ENCODE measurements at regions not wholly inside any gene's neighbourhood (a gene's known extent, or its start where the extent isn't known, plus 50 kb on each side); places are given as distances from the start of the nearest gene placed in this dataset.

DNA sequence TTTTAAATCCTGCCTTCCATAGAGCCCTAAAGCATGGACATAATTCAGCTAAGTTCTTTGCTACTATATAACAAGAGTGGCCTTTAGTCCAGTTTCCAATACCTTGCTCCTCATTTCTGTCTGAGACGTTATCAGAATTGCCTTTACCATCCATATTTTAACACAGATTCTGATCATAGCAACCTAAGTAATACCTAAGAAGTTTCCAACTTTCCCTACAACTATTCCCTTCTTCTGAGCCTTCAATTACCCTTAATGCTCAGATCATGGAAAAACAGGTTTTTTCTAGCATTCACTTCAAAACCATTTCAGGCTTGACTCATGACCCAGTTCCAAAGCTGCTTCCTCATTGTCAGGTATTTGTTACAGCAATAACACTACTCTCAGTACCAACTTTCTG, 367.1 kb downstream of the C6orf118 start:
- no peaks in the 10 kb centered on the region for H3K27me3 ChIP-seq (ENCODE audit: insufficient read depth, low read length)
- H3K79me2 ChIP-seq (ENCODE audit: insufficient read depth, low read length): no peaks in the 10 kb centered on the region
- no peaks in the 10 kb centered on the region for H3K9me2 ChIP-seq (ENCODE audit: insufficient read depth)
- CTCF ChIA-PET: no interaction called here
- H3K4me2 ChIP-seq (ENCODE audit: low read length): no peak overlapping the region
- POLR2A ChIA-PET: no interaction called here
- intact Hi-C loops (cut with micrococcal nuclease): no loop called here
- H2AFZ ChIP-seq (ENCODE audit: low read depth, low read length, poor library complexity, severe bottlenecking): no peak overlapping the region
- ATAC-seq (no peak), DNase-seq (ENCODE audit: low read depth, low spot score) (no peak)
- H3K36me3 ChIP-seq (ENCODE audit: control insufficient read depth in 1 of 2, insufficient read depth in 2 of 2, low read length in 2 of 2): no peaks in the 10 kb centered on the region
- peaks cover 3 to 18% of the 10 kb centered on the region in 2 experiments; a peak in 3 of 4 replicates for H3K9me3 ChIP-seq (ENCODE audit: control insufficient read depth in 1 of 2, insufficient read depth in 1 of 2, low read depth in 1 of 2, low read length in 2 of 2)
- H3K4me1 ChIP-seq (ENCODE audit: control insufficient read depth in 1 of 2, insufficient read depth in 2 of 2, low read length in 2 of 2): no peaks in the 10 kb centered on the region
- TF ChIP-seq ZFX (IDR thresholded peaks at IDR 0.05) (no peak), SRF (IDR thresholded peaks at IDR 0.05; ENCODE audit: low read depth) (no peak), ZBTB33 (IDR thresholded peaks at IDR 0.05; ENCODE audit: extremely low read depth, insufficient replicate concordance, low read length) (no peak), EGR1 (IDR thresholded peaks at IDR 0.05; ENCODE audit: low read depth) (no peak), RAD21 (IDR thresholded peaks at IDR 0.05; ENCODE audit: low read depth) (no peak), YY1 (IDR thresholded peaks at IDR 0.05; ENCODE audit: extremely low read depth, insufficient replicate concordance, low read depth, low read length) (no peak), JUND (IDR thresholded peaks at IDR 0.05) (no peak), SIN3A (IDR thresholded peaks at IDR 0.05; ENCODE audit: low read depth) (no peak), EZH2 (IDR thresholded peaks at IDR 0.05) (no peak), POLR2AphosphoS5 (IDR thresholded peaks at IDR 0.05; ENCODE audit: low read depth, low read length) (no peak), POLR2A (IDR thresholded peaks at IDR 0.05; ENCODE audit: borderline replicate concordance, extremely low read depth, insufficient read depth, insufficient read length) (no peak), ELF1 (IDR thresholded peaks at IDR 0.05; ENCODE audit: borderline replicate concordance, low read depth) (no peak)
- TF ChIP-seq, protein P1, sequence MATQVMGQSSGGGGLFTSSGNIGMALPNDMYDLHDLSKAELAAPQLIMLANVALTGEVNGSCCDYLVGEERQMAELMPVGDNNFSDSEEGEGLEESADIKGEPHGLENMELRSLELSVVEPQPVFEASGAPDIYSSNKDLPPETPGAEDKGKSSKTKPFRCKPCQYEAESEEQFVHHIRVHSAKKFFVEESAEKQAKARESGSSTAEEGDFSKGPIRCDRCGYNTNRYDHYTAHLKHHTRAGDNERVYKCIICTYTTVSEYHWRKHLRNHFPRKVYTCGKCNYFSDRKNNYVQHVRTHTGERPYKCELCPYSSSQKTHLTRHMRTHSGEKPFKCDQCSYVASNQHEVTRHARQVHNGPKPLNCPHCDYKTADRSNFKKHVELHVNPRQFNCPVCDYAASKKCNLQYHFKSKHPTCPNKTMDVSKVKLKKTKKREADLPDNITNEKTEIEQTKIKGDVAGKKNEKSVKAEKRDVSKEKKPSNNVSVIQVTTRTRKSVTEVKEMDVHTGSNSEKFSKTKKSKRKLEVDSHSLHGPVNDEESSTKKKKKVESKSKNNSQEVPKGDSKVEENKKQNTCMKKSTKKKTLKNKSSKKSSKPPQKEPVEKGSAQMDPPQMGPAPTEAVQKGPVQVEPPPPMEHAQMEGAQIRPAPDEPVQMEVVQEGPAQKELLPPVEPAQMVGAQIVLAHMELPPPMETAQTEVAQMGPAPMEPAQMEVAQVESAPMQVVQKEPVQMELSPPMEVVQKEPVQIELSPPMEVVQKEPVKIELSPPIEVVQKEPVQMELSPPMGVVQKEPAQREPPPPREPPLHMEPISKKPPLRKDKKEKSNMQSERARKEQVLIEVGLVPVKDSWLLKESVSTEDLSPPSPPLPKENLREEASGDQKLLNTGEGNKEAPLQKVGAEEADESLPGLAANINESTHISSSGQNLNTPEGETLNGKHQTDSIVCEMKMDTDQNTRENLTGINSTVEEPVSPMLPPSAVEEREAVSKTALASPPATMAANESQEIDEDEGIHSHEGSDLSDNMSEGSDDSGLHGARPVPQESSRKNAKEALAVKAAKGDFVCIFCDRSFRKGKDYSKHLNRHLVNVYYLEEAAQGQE (IDR thresholded peaks at IDR 0.05; ENCODE audit: low read depth): no peak
- TF ChIP-seq, protein P2, sequence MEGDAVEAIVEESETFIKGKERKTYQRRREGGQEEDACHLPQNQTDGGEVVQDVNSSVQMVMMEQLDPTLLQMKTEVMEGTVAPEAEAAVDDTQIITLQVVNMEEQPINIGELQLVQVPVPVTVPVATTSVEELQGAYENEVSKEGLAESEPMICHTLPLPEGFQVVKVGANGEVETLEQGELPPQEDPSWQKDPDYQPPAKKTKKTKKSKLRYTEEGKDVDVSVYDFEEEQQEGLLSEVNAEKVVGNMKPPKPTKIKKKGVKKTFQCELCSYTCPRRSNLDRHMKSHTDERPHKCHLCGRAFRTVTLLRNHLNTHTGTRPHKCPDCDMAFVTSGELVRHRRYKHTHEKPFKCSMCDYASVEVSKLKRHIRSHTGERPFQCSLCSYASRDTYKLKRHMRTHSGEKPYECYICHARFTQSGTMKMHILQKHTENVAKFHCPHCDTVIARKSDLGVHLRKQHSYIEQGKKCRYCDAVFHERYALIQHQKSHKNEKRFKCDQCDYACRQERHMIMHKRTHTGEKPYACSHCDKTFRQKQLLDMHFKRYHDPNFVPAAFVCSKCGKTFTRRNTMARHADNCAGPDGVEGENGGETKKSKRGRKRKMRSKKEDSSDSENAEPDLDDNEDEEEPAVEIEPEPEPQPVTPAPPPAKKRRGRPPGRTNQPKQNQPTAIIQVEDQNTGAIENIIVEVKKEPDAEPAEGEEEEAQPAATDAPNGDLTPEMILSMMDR (IDR thresholded peaks at IDR 0.05 in 2 of 3, conservative IDR thresholded peaks at IDR 0.05 in 1 of 3; ENCODE audit: borderline replicate concordance in 1 of 3, insufficient read depth in 1 of 3, low read depth in 2 of 3, low read length in 2 of 3): no peak
- TF ChIP-seq, protein P3, sequence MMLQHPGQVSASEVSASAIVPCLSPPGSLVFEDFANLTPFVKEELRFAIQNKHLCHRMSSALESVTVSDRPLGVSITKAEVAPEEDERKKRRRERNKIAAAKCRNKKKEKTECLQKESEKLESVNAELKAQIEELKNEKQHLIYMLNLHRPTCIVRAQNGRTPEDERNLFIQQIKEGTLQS (IDR thresholded peaks at IDR 0.05): no peak
- TF ChIP-seq, protein P4, sequence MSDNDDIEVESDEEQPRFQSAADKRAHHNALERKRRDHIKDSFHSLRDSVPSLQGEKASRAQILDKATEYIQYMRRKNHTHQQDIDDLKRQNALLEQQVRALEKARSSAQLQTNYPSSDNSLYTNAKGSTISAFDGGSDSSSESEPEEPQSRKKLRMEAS (IDR thresholded peaks at IDR 0.05): no peak
- no peaks in the 10 kb centered on the region for H4K20me1 ChIP-seq (ENCODE audit: insufficient read depth)
- H3K27ac ChIP-seq (ENCODE audit: low read depth, low read length): no peak overlapping the region
- H3K9ac ChIP-seq (ENCODE audit: low read length): no peak overlapping the region
- BruUV-seq (replicated peaks): no TSS peak
- RAD21 ChIA-PET (ENCODE audit: low non-redundant PET in 1 of 2, low total read pairs in 2 of 2, uncharacterized antibody in 2 of 2, unreplicated experiment in 2 of 2): no interaction called here
- H3K4me3 ChIP-seq (replicated peaks in 1 of 2; ENCODE audit: low read depth in 1 of 2, low read length in 2 of 2): no peak overlapping the region
